H4 (cell line): ENCODE measurements at regions not wholly inside any gene's neighbourhood (a gene's known extent, or its start where the extent isn't known, plus 50 kb on each side); places are given as distances from the start of the nearest gene placed in this dataset.
"Not testable (repeated sequence)": the region's sequence is repeated elsewhere in the genome, so short reads cannot be mapped to it uniquely, and the experiment has no call there.

Experiments used
- DNase-seq: peaks from one replicate; pipeline ENCODE4 v3.0.0-alpha.2; 2015; ENCODE audit warnings: low spot score

- DNase-seq, result no peak
These were observed 95.2 kb upstream of the NCAM2 start for GRCh38 chr21:20902998-20903397.

- not testable (repeated sequence) for DNase-seq
These were observed 70.7 kb upstream of the NCAM2 start for GRCh38 chr21:20927555-20927954.

DNA sequence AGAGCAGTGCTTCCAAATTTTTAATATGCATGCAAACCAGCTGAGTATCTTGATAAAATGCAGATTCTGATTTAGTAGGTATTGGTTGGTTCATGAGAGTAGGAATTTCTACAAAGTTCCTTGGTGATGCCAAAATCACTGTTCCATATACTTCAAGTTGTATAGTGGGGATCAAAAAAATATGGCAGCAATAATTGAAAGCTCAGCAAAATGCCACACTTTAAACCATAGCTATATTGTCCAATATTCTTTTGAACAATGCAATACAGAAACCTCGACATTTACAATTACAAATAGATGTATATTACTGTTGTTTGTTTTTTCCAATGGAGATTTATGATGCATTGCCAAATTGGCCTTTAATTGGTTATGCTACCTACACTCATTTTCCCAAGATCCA, 55.7 kb upstream of the NCAM2 start:
- DNase-seq, result no peak

- no peak for DNase-seq
These were observed 54.6 kb upstream of the NCAM2 start for GRCh38 chr21:20943561-20943997.

DNA sequence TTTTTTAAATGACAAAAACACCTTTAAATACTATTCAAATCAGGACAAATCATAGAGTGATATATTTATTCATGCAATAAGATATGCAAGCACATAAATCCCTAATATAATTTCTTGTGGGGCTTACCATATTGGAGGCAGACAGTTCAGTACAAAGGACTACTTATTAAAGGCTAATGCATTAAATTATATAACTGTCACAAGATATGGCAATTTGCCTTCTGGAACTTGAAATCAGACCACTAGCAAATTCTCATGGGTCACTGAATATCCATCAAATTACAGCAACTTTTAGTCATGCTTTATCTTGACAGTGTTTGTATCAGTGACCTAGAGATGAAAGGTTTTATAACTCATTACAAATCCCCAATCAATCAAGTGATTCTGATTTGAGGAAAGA, 54.1 kb upstream of the NCAM2 start:
- DNase-seq, result no peak

- no peak for DNase-seq
These were observed 51.5 kb upstream of the NCAM2 start for GRCh38 chr21:20946701-20947100.
